DMS153 (cell line): ENCODE measurements at regions not wholly inside any gene's neighbourhood (a gene's known extent, or its start where the extent isn't known, plus 50 kb on each side); places are given as distances from the start of the nearest gene placed in this dataset.

Source experiments
- DNase-seq: peaks from one replicate; lab custom pipeline; 2025; lab: John Stamatoyannopoulos, UW

GRCh38 chr6:157772820-157773219 is 50.2 kb upstream of the SNX9 start:
- DNase-seq = no peak
